Activated CD4-positive, alpha-beta memory T cell treated with anti-CD3 and anti-CD28 coated beads for 36 hours (primary cell): ENCODE measurements at regions not wholly inside any gene's neighbourhood (a gene's known extent, or its start where the extent isn't known, plus 50 kb on each side); places are given as distances from the start of the nearest gene placed in this dataset.
"Not testable (repeated sequence)": the region's sequence is repeated elsewhere in the genome, so short reads cannot be mapped to it uniquely, and the experiment has no call there.

Source experiments
- CTCF ChIA-PET: fragments of 350-600 bp; sonication (Branson Sonifier 250); formaldehyde crosslinking; loops from one replicate; lab custom pipeline; 2021; ENCODE audit warnings: antibody characterized with exemption, inconsistent platforms; lab: Charles Lee
- POLR2A ChIA-PET: fragments of 350-600 bp; sonication (Branson Sonifier 250); formaldehyde crosslinking; loops from one replicate; lab custom pipeline; 2021; ENCODE audit warnings: antibody characterized with exemption; lab: Charles Lee
- DNase-seq: peaks from one replicate; pipeline ENCODE4 v3.0.0-alpha.2; 2020
- H3K27ac Mint-ChIP-seq: one replicate; pipeline ENCODE4 v1.8.0; 2021; ENCODE audit warnings: mixed read lengths
- H3K27me3 Mint-ChIP-seq: one replicate; pipeline ENCODE4 v1.8.0; 2021; ENCODE audit warnings: mixed read lengths
- H3K36me3 Mint-ChIP-seq: one replicate; pipeline ENCODE4 v1.8.0; 2021; ENCODE audit warnings: mixed read lengths
- H3K4me1 Mint-ChIP-seq: one replicate; pipeline ENCODE4 v1.8.0; 2021; ENCODE audit warnings: low read depth, mixed read lengths
- H3K4me3 Mint-ChIP-seq: one replicate; pipeline ENCODE4 v1.8.0; 2021; ENCODE audit warnings: mild to moderate bottlenecking, mixed read lengths
- H3K9me3 Mint-ChIP-seq: one replicate; pipeline ENCODE4 v1.8.0; 2021; ENCODE audit warnings: mixed read lengths
- intact Hi-C: fragments of 100-400 bp; cut with micrococcal nuclease; formaldehyde crosslinking; loops from one replicate; pipeline ENCODE4 v1.15.1; 2023

DNA sequence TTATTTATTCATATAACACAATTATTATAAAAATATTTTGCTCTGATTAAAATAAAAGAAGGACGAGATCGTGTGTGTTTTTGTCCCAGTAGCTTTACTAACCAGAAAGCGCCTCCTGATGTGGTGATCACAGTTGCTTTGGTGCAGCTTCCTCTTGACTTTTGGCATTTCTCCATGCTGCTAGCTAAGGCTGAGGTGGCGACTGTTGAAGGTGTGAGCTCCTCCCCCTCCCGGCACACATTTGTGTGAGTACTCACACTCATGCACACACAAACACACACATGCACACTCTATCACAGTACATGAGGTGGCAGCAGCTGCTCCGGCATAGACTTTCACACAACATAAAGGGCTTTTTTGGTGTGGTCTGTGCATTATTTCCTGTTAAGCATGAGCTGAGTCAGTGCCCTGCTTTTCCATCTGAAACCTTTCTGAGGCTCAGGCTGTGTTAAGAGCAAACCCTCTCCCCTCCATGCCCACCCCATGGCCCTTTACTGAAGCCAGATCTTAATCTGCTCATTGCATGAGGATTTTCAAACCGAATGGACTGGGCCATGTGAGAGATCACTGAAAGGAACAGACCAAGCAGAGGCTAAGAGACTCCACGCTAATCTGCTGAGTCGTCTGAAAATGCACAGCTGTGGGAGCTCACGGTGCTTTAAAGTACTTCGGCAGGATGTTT, 53.3 kb downstream of the FOXD4L1 start:
- H3K4me3 Mint-ChIP-seq, result peak overlapping the region; percentile 61

DNA sequence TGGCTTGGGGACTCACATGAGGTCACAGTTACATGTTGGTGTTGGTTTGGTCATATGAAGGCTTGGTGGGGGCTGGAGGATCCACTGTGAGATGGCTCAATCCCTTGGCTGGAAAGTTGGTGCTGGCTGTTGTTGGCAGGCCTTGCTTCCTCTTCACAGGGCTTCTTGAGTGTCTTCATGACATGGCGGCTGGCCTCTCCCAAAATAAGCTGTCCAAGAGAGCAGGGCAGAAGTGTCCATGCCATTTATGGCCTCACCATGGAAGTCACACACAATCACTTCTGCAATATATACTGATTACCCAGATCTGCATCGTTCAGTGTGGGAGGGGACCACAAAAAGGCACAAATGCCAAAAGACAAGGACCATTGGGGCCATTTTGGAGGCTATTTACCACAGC, 61.4 kb downstream of the FOXD4L1 start:
- H3K4me3 Mint-ChIP-seq, H3K4me1 Mint-ChIP-seq, H3K27ac Mint-ChIP-seq, CTCF ChIA-PET, H3K9me3 Mint-ChIP-seq, DNase-seq, H3K27me3 Mint-ChIP-seq, POLR2A ChIA-PET, intact Hi-C loops, H3K36me3 Mint-ChIP-seq: not testable (repeated sequence)

More for the DNA sequence above, 53.3 kb downstream of the FOXD4L1 start:
- POLR2A ChIA-PET, H3K9me3 Mint-ChIP-seq, H3K36me3 Mint-ChIP-seq, CTCF ChIA-PET, intact Hi-C loops, H3K4me1 Mint-ChIP-seq, H3K27me3 Mint-ChIP-seq: not testable (repeated sequence)
- H3K27ac Mint-ChIP-seq, result peak overlapping the region; percentile 64
- DNase-seq, result peak; percentile 79

DNA sequence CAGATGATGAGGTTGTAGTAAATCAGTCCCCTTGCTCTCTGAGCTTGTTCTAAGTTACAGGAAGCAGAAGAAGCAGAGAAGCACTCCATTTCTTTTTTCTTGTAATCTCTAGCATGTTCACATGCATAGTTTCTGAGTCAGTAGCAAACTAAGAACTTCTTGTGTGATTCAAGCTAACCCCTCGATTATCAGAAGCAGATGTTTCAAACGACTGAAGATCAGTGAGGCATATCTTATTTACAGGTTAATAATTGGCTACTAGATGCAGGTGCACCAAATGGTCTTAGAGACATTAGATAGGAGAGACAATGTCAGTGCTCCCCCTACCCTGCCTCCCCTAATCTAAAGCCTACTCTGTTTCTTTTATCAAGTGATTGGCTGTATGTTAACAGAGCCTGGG, 64.2 kb downstream of the FOXD4L1 start:
- H3K36me3 Mint-ChIP-seq, POLR2A ChIA-PET, intact Hi-C loops, H3K9me3 Mint-ChIP-seq, H3K4me3 Mint-ChIP-seq, H3K27ac Mint-ChIP-seq, DNase-seq, H3K4me1 Mint-ChIP-seq, CTCF ChIA-PET, H3K27me3 Mint-ChIP-seq: not testable (repeated sequence)

DNA sequence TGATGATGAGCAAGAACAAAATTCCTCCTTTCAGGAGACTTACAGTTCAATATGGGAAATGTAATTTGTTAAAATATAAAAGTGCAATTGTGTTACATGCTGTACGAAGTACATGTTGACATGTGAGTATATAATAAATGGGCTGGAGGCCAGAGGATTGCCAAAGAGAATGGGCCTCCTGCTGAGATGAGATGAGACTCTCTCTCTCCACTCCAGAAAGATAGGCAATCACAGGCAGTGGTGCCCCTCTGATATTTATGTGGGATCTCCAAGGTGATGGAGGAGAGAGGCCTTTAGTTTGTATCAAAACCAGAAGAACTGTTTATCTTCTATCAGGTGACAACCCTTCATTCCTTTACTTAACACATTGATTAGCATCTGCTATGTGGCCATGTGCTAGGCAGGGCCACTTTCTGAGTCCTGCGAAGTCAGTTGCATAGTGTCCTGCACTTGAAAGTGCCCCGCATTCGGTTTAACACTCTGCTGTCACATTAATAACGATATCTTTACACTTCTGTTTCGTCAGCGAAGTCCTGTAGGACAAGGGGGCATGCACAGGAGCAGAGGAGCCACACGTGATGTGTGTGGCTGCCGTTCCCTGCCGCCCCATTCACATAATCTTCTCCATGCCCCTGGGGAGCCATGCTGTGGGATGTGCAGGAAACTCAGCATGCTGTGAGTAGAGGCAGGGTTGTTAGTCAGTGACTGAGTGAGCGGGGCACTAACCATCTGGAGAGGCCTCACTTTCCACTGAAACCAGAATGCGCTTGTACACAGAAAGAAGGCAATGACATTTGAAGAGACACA, 60.2 kb upstream of the RABL2A start:
- H3K4me3 Mint-ChIP-seq, CTCF ChIA-PET, H3K36me3 Mint-ChIP-seq, intact Hi-C loops, POLR2A ChIA-PET, H3K27me3 Mint-ChIP-seq, H3K27ac Mint-ChIP-seq, H3K4me1 Mint-ChIP-seq, H3K9me3 Mint-ChIP-seq, DNase-seq: not testable (repeated sequence)

DNA sequence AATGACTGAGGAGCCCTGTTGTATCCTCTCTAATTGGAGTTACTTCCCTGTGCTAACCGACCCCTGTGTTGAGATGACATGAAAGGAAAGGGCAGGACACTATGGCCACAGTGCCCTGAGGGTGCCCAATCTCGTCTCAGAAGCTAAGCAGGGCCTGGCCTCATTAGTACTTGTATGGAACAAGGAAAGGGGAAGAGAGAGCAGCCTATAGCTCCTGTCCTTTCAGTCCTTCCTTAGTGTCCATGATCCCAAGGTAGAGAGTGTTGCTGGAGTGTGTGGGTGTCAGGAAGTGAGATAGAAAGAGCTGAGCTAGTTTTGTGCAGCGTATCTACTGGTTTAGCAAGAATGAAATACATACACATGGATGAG, 59.6 kb upstream of the RABL2A start:
- H3K27ac Mint-ChIP-seq, H3K27me3 Mint-ChIP-seq, intact Hi-C loops, DNase-seq, CTCF ChIA-PET, H3K4me3 Mint-ChIP-seq, H3K36me3 Mint-ChIP-seq, H3K4me1 Mint-ChIP-seq, H3K9me3 Mint-ChIP-seq, POLR2A ChIA-PET: not testable (repeated sequence)

DNA sequence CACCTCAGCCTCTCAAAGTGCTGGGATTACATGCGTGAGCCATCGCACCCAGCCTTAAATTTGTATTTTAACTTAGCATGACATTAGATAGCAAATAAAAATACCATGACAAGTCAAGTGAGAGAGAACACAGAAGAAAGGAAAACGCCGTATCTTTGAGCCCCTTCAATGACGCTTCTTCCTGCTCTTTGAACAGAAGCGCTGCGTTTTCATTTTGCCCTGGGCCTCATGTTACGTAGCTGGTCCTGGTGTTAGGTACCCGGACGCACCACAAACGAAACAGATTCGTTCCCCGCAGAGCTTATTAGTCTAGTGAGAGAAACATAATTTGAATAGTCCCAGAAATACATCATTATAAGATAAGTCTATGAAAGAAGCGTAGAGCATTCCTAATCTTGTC, 58.8 kb upstream of the RABL2A start:
- intact Hi-C loops, result not testable (repeated sequence)

DNA sequence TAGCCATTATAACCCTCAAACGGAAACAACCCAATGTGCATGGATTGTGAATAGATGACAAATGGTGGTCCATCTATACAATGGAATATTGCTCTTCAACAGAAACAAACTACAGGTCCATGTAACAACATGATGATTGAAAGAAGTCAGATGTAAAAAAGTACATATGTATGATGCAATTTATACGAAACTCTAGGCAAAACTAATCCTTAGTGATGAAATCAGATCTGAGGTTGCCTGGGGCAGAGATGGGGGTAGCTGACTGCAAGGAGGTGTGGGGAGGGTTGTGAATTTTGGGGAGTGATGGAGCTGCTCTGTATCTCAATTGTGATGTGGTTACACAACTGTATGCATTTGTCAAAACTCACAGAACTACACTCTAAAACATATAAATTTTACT, 57.0 kb upstream of the RABL2A start:
- H3K27me3 Mint-ChIP-seq, H3K4me3 Mint-ChIP-seq, POLR2A ChIA-PET, DNase-seq, intact Hi-C loops, H3K4me1 Mint-ChIP-seq, H3K36me3 Mint-ChIP-seq, H3K9me3 Mint-ChIP-seq, H3K27ac Mint-ChIP-seq, CTCF ChIA-PET: not testable (repeated sequence)

More for the DNA sequence above, 58.8 kb upstream of the RABL2A start:
- H3K4me3 Mint-ChIP-seq, H3K4me1 Mint-ChIP-seq, H3K27ac Mint-ChIP-seq, DNase-seq, H3K9me3 Mint-ChIP-seq, CTCF ChIA-PET, H3K36me3 Mint-ChIP-seq, H3K27me3 Mint-ChIP-seq, POLR2A ChIA-PET: not testable (repeated sequence)

DNA sequence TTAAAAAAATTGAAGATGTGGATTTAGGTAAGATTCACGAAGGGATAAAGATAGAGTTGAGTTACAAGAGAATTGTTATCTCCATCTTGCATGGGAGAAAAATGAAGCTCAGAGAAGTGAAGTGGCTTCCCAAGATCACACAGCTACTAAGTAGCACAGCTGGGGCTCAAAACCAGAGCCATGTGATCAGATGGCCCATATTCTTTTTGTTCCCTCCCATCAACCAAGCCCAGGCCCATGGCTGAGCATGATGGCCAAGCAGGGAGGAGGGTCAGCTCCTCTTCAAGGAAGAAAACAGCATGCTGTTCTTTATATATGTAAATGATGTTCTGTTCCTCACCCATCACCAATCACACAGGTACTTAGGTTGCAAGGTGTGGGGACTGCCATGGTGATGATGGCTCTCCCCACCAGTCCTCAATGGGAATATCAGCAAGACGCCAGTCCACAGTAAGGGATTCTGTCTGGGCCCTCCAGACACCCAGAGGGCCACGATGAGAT, 56.5 kb upstream of the RABL2A start:
- DNase-seq, POLR2A ChIA-PET, CTCF ChIA-PET, H3K27ac Mint-ChIP-seq, H3K9me3 Mint-ChIP-seq, H3K4me1 Mint-ChIP-seq, H3K27me3 Mint-ChIP-seq, H3K36me3 Mint-ChIP-seq, intact Hi-C loops, H3K4me3 Mint-ChIP-seq: not testable (repeated sequence)

DNA sequence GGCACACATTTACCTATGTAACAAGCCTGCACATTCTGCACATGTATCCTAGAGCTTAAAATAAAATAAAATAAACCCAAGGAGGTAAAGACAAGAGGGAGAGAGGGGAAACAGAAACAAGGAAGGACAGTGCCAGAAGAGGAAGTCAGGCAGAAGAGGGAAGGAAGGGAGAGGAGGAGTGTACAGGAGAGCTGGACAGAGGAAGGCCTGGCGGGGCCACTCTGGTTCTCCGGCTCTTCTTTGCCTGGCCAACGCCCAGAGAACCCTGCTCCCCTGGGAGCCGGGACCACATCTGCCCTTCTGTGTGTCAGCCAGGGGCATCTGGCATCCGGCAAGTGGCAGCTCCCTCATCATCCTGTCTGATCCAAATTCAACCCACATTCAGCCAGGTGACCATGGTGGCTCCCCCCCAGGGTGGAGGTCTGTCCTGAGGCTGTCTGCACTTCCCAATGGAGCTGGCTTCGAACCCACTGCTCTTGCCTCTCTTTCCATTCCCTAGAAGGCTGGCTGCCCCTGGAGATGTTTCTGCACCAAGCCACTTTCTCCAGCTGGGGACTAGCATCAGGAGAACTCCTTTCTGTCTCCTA, 55.5 kb upstream of the RABL2A start:
- intact Hi-C loops, result not testable (repeated sequence)

DNA sequence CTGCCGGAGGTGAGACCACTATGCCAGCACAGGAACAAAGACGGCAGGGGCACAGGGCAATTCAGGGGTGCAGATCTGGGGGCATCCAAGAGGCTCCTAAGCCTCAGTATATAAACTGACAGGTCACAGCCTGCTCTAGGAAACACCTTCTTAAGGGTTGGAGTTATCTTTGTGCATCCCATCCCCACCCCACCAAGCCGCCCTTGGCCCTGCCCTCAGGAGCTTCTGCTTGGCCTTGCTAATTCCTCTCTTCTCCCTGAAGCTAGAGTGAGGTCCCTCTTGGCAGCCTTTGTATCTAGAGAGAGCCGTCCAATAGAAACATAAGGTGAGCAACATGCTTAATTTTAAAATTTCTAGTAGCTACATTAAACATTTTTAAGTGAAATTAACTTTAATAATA, 51.3 kb upstream of the RABL2A start:
- H3K36me3 Mint-ChIP-seq, POLR2A ChIA-PET, CTCF ChIA-PET, H3K27me3 Mint-ChIP-seq, DNase-seq, H3K9me3 Mint-ChIP-seq, H3K4me3 Mint-ChIP-seq, H3K27ac Mint-ChIP-seq, H3K4me1 Mint-ChIP-seq, intact Hi-C loops: not testable (repeated sequence)

More for the DNA sequence above, 55.5 kb upstream of the RABL2A start:
- POLR2A ChIA-PET, DNase-seq, H3K9me3 Mint-ChIP-seq, H3K27me3 Mint-ChIP-seq, H3K4me3 Mint-ChIP-seq, H3K36me3 Mint-ChIP-seq, H3K27ac Mint-ChIP-seq, CTCF ChIA-PET, H3K4me1 Mint-ChIP-seq: not testable (repeated sequence)

DNA sequence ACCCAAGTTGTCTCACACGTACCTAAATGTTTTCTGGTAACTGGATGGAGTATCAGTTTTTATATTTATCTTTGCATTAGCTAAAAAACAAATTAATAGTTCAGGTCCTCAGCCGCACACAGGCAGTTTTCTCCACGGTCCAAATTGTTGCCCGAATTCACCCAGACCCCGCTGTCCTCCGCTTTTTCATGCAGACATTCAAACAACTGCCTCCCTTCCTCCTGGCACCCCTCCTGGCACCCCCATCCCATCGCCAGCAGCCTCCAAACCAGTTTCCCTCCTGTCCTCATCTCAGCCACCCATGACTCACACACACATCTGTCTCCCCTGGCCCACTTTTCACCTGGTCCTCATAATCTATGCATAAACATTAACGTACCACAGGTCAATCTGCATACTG, 50.7 kb upstream of the RABL2A start:
- POLR2A ChIA-PET, H3K4me1 Mint-ChIP-seq, CTCF ChIA-PET, DNase-seq, H3K27me3 Mint-ChIP-seq, H3K9me3 Mint-ChIP-seq, H3K36me3 Mint-ChIP-seq, intact Hi-C loops, H3K4me3 Mint-ChIP-seq, H3K27ac Mint-ChIP-seq: not testable (repeated sequence)
